CD14-positive monocyte (primary cell): ENCODE measurements at regions not wholly inside any gene's neighbourhood (a gene's known extent, or its start where the extent isn't known, plus 50 kb on each side); places are given as distances from the start of the nearest gene placed in this dataset.

Experiments used
- DNase-seq, 3 donors: peaks; one replicate each; pipeline ENCODE4 v3.0.0-alpha.2; 2011 to 2022
- H2AFZ ChIP-seq: 2 replicates; pipeline ENCODE4 v1.6.0; 2012; ENCODE audit warnings: mild to moderate bottlenecking, low read depth, low read length, inconsistent platforms; ENCODE audit not compliant: insufficient read depth, poor library complexity, severe bottlenecking
- H3K27ac ChIP-seq, 2 donors: 1 replicate in 1 of 2; 2 replicates in 1 of 2; pipeline ENCODE4 v1.5.1; 2012 to 2013; ENCODE audit warnings: low read length in 2 of 2, control low read depth in 1 of 2, inconsistent platforms in 1 of 2, low read depth in 1 of 2, mild to moderate bottlenecking in 1 of 2
- H3K27me3 ChIP-seq, 2 donors: one replicate each; pipeline versions ENCODE4 v1.6.0 to v1.6.1; 2011 to 2013; ENCODE audit warnings: low read length in 2 of 2; ENCODE audit not compliant: control insufficient read depth in 2 of 2, insufficient read depth in 2 of 2
- H3K36me3 ChIP-seq, 2 donors: replicated peaks in 1 of 2; 1 replicate in 1 of 2; 2 replicates in 1 of 2; pipeline versions ENCODE4 v1.5.1 to v1.6.1; 2012 to 2013; ENCODE audit warnings: low read length in 2 of 2, control low read depth in 1 of 2, inconsistent platforms in 1 of 2, mild to moderate bottlenecking in 1 of 2; ENCODE audit not compliant: insufficient read depth in 2 of 2, control insufficient read depth in 1 of 2
- H3K4me1 ChIP-seq, 2 donors: 1 replicate in 1 of 2; 2 replicates in 1 of 2; pipeline versions ENCODE4 v1.5.1 to v1.6.1; 2012 to 2013; ENCODE audit warnings: low read length in 2 of 2, control low read depth in 1 of 2, inconsistent platforms in 1 of 2, mild to moderate bottlenecking in 1 of 2, moderate library complexity in 1 of 2; ENCODE audit not compliant: insufficient read depth in 2 of 2, control insufficient read depth in 1 of 2
- H3K4me2 ChIP-seq: replicated peaks from 2 replicates; pipeline ENCODE3; 2012; ENCODE audit warnings: low read length, moderate library complexity, mild to moderate bottlenecking; ENCODE audit not compliant: poor library complexity, severe bottlenecking; ENCODE audit errors: extremely low read depth
- H3K4me3 ChIP-seq, 3 experiments: fragments of 200-600 bp in 1 of 3; sonication (generic) in 1 of 3; replicated peaks in 1 of 3; 1 replicate in 2 of 3; 2 replicates in 1 of 3; pipeline ENCODE4 v1.5.1; 2011 to 2013; ENCODE audit warnings: low read length in 3 of 3, mild to moderate bottlenecking in 3 of 3, control low read depth in 2 of 3, low read depth in 2 of 3, inconsistent platforms in 1 of 3, moderate library complexity in 1 of 3
- H3K79me2 ChIP-seq: 2 replicates; pipeline ENCODE4 v1.6.0; 2012; ENCODE audit warnings: mild to moderate bottlenecking, control low read depth, inconsistent platforms, low read length, moderate library complexity; ENCODE audit not compliant: insufficient read depth
- H3K9ac ChIP-seq: 2 replicates; pipeline ENCODE4 v1.6.0; 2017; ENCODE audit warnings: low read length, mild to moderate bottlenecking; ENCODE audit not compliant: insufficient read depth, poor library complexity, severe bottlenecking
- H3K9me3 ChIP-seq, 2 donors: replicated peaks in 1 of 2; 1 replicate in 1 of 2; 2 replicates in 1 of 2; pipeline versions ENCODE4 v1.5.1 to v1.6.1; 2012 to 2013; ENCODE audit warnings: low read length in 2 of 2, control low read depth in 1 of 2; ENCODE audit not compliant: control insufficient read depth in 1 of 2, insufficient read depth in 1 of 2
- H4K20me1 ChIP-seq: 2 replicates; pipeline ENCODE4 v1.6.0; 2012; ENCODE audit warnings: mild to moderate bottlenecking, low read length, control low read depth, moderate library complexity; ENCODE audit not compliant: insufficient read depth
- H3K27ac Mint-ChIP-seq, 7 donors: one replicate each; pipeline ENCODE4 v1.8.0; 2020; ENCODE audit warnings: mild to moderate bottlenecking in 7 of 7, mixed read lengths in 7 of 7, moderate library complexity in 6 of 7, inconsistent platforms in 2 of 7
- H3K27me3 Mint-ChIP-seq, 3 donors: one replicate each; pipeline ENCODE4 v1.8.0; 2021 to 2022; ENCODE audit warnings: low read depth in 3 of 3, mild to moderate bottlenecking in 3 of 3, mixed read lengths in 3 of 3, moderate library complexity in 3 of 3, inconsistent platforms in 1 of 3
- H3K36me3 Mint-ChIP-seq, 2 donors: one replicate each; pipeline ENCODE4 v1.8.0; 2020; ENCODE audit warnings: mixed read lengths in 2 of 2, inconsistent platforms in 1 of 2, mild to moderate bottlenecking in 1 of 2
- H3K4me1 Mint-ChIP-seq: one replicate; pipeline ENCODE4 v1.8.0; 2020; ENCODE audit warnings: mild to moderate bottlenecking, mixed read lengths
- H3K4me3 Mint-ChIP-seq, 2 donors: one replicate each; pipeline ENCODE4 v1.8.0; 2020; ENCODE audit warnings: mild to moderate bottlenecking in 2 of 2, mixed read lengths in 2 of 2, moderate library complexity in 1 of 2
- H3K9me3 Mint-ChIP-seq, 7 donors: one replicate each; pipeline ENCODE4 v1.8.0; 2020 to 2022; ENCODE audit warnings: mixed read lengths in 7 of 7, mild to moderate bottlenecking in 6 of 7, moderate library complexity in 6 of 7, inconsistent platforms in 2 of 7
- CTCF ChIP-seq: fragments of 200-600 bp; IDR thresholded peaks from one replicate; pipeline ENCODE4 v1.8.0; 2022; ENCODE audit warnings: antibody characterized with exemption, mild to moderate bottlenecking
- WGBS: methylation state at CpG from one replicate; pipeline ENCODE4 v1.1.5; 2013; ENCODE audit warnings: missing lambda C conversion rate; ENCODE audit not compliant: insufficient coverage; 5-methylcytosine and 5-hydroxymethylcytosine counted together
- intact Hi-C, 2 donors: fragments of 100-400 bp; cut with micrococcal nuclease; formaldehyde crosslinking; loops; one replicate each; pipeline versions ENCODE4 v1.15.0 to v1.15.1; 2023

GRCh38 chr5:135223891-135224625 is 175.0 kb downstream of the MACROH2A1 start:
- DNase-seq, result peak; percentile 50 to 62 (median 62)
- no peaks in the 10 kb centered on the region for H3K36me3 ChIP-seq
- TF ChIP-seq CTCF, result no peak
- H3K27ac ChIP-seq, result peak overlapping the region in 1 of 2 donors; percentile 37
- Mint-ChIP-seq H3K4me1 (peaks cover 59% of the 10 kb centered on the region), H3K9me3 (peaks cover 0 to 3% (median 0%) of the 10 kb centered on the region in 7 donors), H3K27ac (peak overlapping the region; percentile 2 to 82 (median 69)), H3K27me3 (peaks cover 0 to 11% (median 2%) of the 10 kb centered on the region in 3 donors), H3K36me3 (peaks cover 0 to 2% of the 10 kb centered on the region in 2 donors), H3K4me3 (peak overlapping the region in 1 of 2 donors; percentile 17)
- H3K4me2 ChIP-seq, result no peak overlapping the region
- no peak overlapping the region for H3K9ac ChIP-seq
- H4K20me1 ChIP-seq, result no peaks in the 10 kb centered on the region
- intact Hi-C loops, result no loop called here
- no peaks in the 10 kb centered on the region for H3K79me2 ChIP-seq
- WGBS, result 62% methylated on average over 4 of the region's 5 CpGs
- H3K4me3 ChIP-seq, result no peak overlapping the region
- no peak overlapping the region for H2AFZ ChIP-seq
- H3K9me3 ChIP-seq, result peaks cover 0 to 1% of the 10 kb centered on the region in 2 donors
- peaks cover 46 to 51% of the 10 kb centered on the region in 2 donors for H3K4me1 ChIP-seq
- H3K27me3 ChIP-seq, result no peaks in the 10 kb centered on the region

GRCh38 chr5:135223404-135223803 is 175.6 kb downstream of the MACROH2A1 start:
- intact Hi-C loops, result no loop called here
- Mint-ChIP-seq H3K9me3 (no peaks in the 10 kb centered on the region), H3K36me3 (peaks cover 0 to 2% of the 10 kb centered on the region in 2 donors), H3K27me3 (peaks cover 0 to 11% (median 2%) of the 10 kb centered on the region in 3 donors), H3K4me3 (no peak overlapping the region), H3K4me1 (peaks cover 57% of the 10 kb centered on the region), H3K27ac (peak overlapping the region in 3 of 7 donors; percentile 16 to 31 (median 22))
- H2AFZ ChIP-seq, result no peak overlapping the region
- no peaks in the 10 kb centered on the region for H3K36me3 ChIP-seq
- peaks cover 45 to 50% of the 10 kb centered on the region in 2 donors for H3K4me1 ChIP-seq
- no peak for TF ChIP-seq CTCF
- 83% methylated on average over 2 of the region's 2 CpGs for WGBS
- H3K9ac ChIP-seq, result no peak overlapping the region
- H3K4me2 ChIP-seq, result no peak overlapping the region
- H4K20me1 ChIP-seq, result no peaks in the 10 kb centered on the region
- no peak for DNase-seq
- no peak overlapping the region for H3K27ac ChIP-seq
- H3K9me3 ChIP-seq, result no peaks in the 10 kb centered on the region
- H3K27me3 ChIP-seq, result no peaks in the 10 kb centered on the region
- H3K79me2 ChIP-seq, result no peaks in the 10 kb centered on the region
- no peak overlapping the region for H3K4me3 ChIP-seq
